GM06990 (cell line): ENCODE measurements at regions not wholly inside any gene's neighbourhood (a gene's known extent, or its start where the extent isn't known, plus 50 kb on each side); places are given as distances from the start of the nearest gene placed in this dataset.

Source experiments
- DNase-seq: peaks from one replicate; pipeline ENCODE4 v3.0.0-alpha.2; 2011; ENCODE audit not compliant: insufficient read length; ENCODE audit errors: extremely low read depth
- H3K27me3 ChIP-seq: replicated peaks from 2 replicates; pipeline ENCODE4 v1.6.0; 2011; ENCODE audit warnings: low read length; ENCODE audit not compliant: control insufficient read depth, insufficient read depth
- H3K36me3 ChIP-seq: 2 replicates; pipeline ENCODE4 v1.5.1; 2011; ENCODE audit warnings: low read length; ENCODE audit not compliant: control insufficient read depth, insufficient read depth
- H3K4me3 ChIP-seq: replicated peaks from 2 replicates; pipeline ENCODE4 v1.5.1; 2011; ENCODE audit warnings: low read depth, mild to moderate bottlenecking, control low read depth, low read length
- TF ChIP-seq, protein P1 (sequence below): IDR thresholded peaks from 2 replicates; pipeline ENCODE4 v1.5.1; 2011; ENCODE audit warnings: low read length, control low read depth, mild to moderate bottlenecking, inconsistent platforms; ENCODE audit not compliant: insufficient read depth, poor library complexity, severe bottlenecking

DNA sequence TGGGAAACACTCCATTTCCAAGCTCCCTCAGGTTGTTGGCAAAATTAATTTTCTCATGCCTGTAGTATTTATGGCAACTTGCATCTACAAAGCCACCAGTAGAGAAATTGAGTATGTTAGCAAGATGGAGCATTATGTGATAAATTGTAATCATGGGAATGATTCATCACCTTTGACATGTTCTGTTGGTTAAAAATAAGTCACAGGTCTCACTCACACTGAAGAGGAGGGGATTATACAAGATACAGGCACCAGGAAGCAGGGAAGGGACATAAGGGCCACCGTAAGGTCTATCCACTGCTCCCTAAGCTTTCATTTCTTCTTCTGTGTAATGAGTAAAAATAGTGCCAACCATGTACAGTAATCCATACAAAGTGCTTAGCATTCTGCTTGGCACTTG lies 313.0 kb downstream of the GBA3 start:
- TF ChIP-seq, protein P1, sequence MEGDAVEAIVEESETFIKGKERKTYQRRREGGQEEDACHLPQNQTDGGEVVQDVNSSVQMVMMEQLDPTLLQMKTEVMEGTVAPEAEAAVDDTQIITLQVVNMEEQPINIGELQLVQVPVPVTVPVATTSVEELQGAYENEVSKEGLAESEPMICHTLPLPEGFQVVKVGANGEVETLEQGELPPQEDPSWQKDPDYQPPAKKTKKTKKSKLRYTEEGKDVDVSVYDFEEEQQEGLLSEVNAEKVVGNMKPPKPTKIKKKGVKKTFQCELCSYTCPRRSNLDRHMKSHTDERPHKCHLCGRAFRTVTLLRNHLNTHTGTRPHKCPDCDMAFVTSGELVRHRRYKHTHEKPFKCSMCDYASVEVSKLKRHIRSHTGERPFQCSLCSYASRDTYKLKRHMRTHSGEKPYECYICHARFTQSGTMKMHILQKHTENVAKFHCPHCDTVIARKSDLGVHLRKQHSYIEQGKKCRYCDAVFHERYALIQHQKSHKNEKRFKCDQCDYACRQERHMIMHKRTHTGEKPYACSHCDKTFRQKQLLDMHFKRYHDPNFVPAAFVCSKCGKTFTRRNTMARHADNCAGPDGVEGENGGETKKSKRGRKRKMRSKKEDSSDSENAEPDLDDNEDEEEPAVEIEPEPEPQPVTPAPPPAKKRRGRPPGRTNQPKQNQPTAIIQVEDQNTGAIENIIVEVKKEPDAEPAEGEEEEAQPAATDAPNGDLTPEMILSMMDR = no peak
- no peak overlapping the region for H3K4me3 ChIP-seq
- no peaks in the 10 kb centered on the region for H3K27me3 ChIP-seq
- DNase-seq = no peak
- H3K36me3 ChIP-seq = no peaks in the 10 kb centered on the region

DNA sequence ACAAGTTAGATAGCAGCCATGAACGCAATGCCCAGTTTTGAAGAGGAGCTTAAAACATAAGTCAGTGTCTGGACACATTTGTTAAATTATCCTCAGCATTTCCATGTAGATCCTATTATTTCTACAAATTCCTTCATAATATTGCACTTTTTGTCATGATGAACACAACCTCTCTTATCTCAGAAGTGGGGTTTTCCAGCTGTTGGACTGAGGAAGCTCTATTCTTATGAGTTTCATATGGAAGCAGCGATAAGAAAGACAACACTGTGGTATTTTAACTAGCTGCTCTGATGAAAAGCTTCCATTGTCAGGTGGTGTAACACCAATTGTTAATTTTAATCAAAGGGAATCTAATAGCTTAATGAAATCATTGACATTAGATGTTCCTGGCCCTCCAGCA lies 308.7 kb downstream of the GBA3 start:
- Histone ChIP-seq H3K36me3 (no peaks in the 10 kb centered on the region), H3K27me3 (no peaks in the 10 kb centered on the region), H3K4me3 (no peak overlapping the region)
- TF ChIP-seq, protein P1 = no peak
- no peak for DNase-seq

DNA sequence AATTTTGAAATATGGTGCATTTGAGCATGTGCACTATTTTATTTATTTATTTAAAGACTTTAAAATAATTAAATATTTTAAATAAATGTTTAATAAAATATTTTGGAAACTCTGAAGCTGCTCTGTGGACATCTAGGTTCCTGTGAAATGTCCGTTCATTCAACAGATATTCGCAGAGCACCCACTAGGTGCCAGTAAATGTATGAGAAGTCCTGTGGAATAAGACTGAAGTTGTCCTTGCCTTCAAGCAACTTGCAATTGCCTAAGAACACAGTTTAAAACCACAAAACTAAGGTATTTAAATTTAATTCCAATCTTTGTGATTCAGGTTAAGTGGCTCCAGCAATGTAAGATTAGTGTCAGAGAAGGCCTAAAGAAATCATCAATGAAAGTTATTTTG lies 306.7 kb downstream of the GBA3 start:
- no peak for DNase-seq

DNA sequence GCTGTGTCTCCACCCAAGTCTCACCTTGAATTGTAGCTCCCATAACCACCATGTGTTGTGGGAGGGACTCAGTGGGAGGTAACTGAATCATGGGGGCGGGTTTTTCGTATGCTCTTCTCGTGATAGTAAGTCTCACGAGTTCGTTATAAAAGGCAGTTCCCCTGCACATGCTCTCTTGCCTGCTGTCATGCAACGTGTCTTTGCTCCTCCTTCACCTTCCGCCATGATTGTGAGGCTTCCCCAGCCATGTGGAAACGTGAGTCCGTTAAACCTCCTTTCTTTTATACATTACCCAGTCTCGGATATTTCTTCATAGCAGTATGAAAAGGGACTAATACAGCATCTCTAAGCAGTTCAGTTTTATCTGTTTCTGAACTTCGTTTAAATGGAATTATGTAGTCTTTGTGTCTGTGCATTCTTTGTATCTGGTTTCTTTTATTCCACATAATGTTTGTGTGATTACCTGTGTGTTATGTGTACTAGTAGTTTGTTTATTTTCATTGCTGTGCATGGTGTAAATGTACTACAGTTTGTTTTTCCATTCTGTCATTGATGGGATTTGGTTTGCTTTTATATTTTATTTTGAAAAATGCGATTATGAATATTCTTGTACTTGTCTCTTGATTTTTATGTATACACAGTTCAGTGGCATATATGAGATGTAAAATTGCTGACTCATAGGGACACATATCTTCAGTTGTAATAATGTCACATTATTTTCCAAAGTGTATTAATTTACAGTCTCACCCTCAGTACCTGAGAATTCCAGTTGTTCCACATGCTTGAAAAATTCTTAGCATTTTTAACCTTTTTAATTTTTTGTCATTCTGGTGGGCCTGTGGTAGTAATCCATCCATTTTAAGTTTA lies 304.9 kb downstream of the GBA3 start:
- Histone ChIP-seq H3K4me3 (no peak overlapping the region), H3K36me3 (no peaks in the 10 kb centered on the region), H3K27me3 (no peaks in the 10 kb centered on the region)
- TF ChIP-seq, protein P1 = no peak
- DNase-seq = no peak

More for the DNA sequence above, 306.7 kb downstream of the GBA3 start:
- Histone ChIP-seq H3K27me3 (no peaks in the 10 kb centered on the region), H3K36me3 (no peaks in the 10 kb centered on the region), H3K4me3 (no peak overlapping the region)
- TF ChIP-seq, protein P1 = no peak

DNA sequence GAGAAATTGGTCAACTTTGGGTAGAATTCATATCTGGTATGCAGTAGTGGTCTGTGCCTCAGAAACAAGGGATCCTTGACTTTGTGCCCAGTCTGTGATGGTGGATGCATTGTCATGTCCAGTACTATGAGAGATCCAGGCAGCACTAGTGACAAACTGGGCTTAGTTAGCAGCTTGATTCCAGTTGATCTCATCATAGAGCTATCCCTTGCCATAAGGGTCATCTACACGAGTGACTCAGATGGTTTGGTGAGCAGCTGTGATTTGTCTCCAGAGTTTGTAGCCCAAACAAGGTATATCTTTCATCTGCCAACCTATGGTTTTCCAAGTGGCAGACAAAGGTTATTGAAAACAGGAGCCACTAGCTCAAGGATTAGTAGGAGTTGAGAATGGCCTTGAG lies 298.8 kb downstream of the GBA3 start:
- DNase-seq = no peak
- no peaks in the 10 kb centered on the region for H3K27me3 ChIP-seq
- H3K4me3 ChIP-seq = no peak overlapping the region
- TF ChIP-seq, protein P1 = no peak
- no peaks in the 10 kb centered on the region for H3K36me3 ChIP-seq
